ENCODE measurements at regions not wholly inside any gene's neighbourhood (a gene's known extent, or its start where the extent isn't known, plus 50 kb on each side); places are given as distances from the start of the nearest gene placed in this dataset.

- no peak for DNase-seq
- Histone ChIP-seq H3K4me3 (replicated peaks in 1 of 3; ENCODE audit: low read depth in 2 of 3, low read length in 3 of 3) (no peak overlapping the region), H2AFZ (ENCODE audit: insufficient read depth, low read depth, low read length, poor library complexity, severe bottlenecking) (no peak overlapping the region), H3K4me2 (replicated peaks; ENCODE audit: extremely low read depth, low read length, poor library complexity, severe bottlenecking) (no peak overlapping the region), H3K9me3 (replicated peaks in 1 of 2; ENCODE audit: control insufficient read depth in 1 of 2, insufficient read depth in 1 of 2, low read length in 2 of 2) (no peaks in the 10 kb centered on the region), H3K79me2 (ENCODE audit: insufficient read depth, low read length) (no peaks in the 10 kb centered on the region), H3K4me1 (ENCODE audit: control insufficient read depth in 1 of 2, insufficient read depth in 2 of 2, low read length in 2 of 2) (no peaks in the 10 kb centered on the region), H3K36me3 (replicated peaks in 1 of 2; ENCODE audit: control insufficient read depth in 1 of 2, insufficient read depth in 2 of 2, low read length in 2 of 2) (no peaks in the 10 kb centered on the region), H4K20me1 (ENCODE audit: insufficient read depth, low read length) (no peaks in the 10 kb centered on the region), H3K27me3 (ENCODE audit: control insufficient read depth in 2 of 2, insufficient read depth in 2 of 2, low read length in 2 of 2) (no peaks in the 10 kb centered on the region), H3K9ac (ENCODE audit: insufficient read depth, low read length, poor library complexity, severe bottlenecking) (no peak overlapping the region), H3K27ac (ENCODE audit: low read depth in 1 of 2, low read length in 2 of 2) (no peak overlapping the region)
- peaks cover 0 to 8% (median 0%) of the 10 kb centered on the region in 7 donors for H3K9me3 Mint-ChIP-seq
- intact Hi-C loops (cut with micrococcal nuclease) = no loop called here
- H3K27ac Mint-ChIP-seq = no peak overlapping the region
- H3K4me3 Mint-ChIP-seq = no peak overlapping the region
- no peaks in the 10 kb centered on the region for H3K27me3 Mint-ChIP-seq (ENCODE audit: low read depth in 3 of 3)
- H3K4me1 Mint-ChIP-seq = no peaks in the 10 kb centered on the region
- no peaks in the 10 kb centered on the region for H3K36me3 Mint-ChIP-seq
- TF ChIP-seq, protein P1, sequence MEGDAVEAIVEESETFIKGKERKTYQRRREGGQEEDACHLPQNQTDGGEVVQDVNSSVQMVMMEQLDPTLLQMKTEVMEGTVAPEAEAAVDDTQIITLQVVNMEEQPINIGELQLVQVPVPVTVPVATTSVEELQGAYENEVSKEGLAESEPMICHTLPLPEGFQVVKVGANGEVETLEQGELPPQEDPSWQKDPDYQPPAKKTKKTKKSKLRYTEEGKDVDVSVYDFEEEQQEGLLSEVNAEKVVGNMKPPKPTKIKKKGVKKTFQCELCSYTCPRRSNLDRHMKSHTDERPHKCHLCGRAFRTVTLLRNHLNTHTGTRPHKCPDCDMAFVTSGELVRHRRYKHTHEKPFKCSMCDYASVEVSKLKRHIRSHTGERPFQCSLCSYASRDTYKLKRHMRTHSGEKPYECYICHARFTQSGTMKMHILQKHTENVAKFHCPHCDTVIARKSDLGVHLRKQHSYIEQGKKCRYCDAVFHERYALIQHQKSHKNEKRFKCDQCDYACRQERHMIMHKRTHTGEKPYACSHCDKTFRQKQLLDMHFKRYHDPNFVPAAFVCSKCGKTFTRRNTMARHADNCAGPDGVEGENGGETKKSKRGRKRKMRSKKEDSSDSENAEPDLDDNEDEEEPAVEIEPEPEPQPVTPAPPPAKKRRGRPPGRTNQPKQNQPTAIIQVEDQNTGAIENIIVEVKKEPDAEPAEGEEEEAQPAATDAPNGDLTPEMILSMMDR (IDR thresholded peaks at IDR 0.05) = no peak
Measured at GRCh38 chr1:208683141-208683540, 439.0 kb upstream of the PLXNA2 start.

- no peak overlapping the region for H3K4me2 ChIP-seq (replicated peaks; ENCODE audit: extremely low read depth, low read length, poor library complexity, severe bottlenecking)
- no peaks in the 10 kb centered on the region for H3K9me3 ChIP-seq (replicated peaks in 1 of 2; ENCODE audit: control insufficient read depth in 1 of 2, insufficient read depth in 1 of 2, low read length in 2 of 2)
- no peaks in the 10 kb centered on the region for H3K27me3 Mint-ChIP-seq (ENCODE audit: low read depth in 3 of 3)
- no peak for DNase-seq
- no peak overlapping the region for H2AFZ ChIP-seq (ENCODE audit: insufficient read depth, low read depth, low read length, poor library complexity, severe bottlenecking)
- no peaks in the 10 kb centered on the region for H3K36me3 Mint-ChIP-seq
- no peaks in the 10 kb centered on the region for H3K36me3 ChIP-seq (replicated peaks in 1 of 2; ENCODE audit: control insufficient read depth in 1 of 2, insufficient read depth in 2 of 2, low read length in 2 of 2)
- no peak overlapping the region for H3K9ac ChIP-seq (ENCODE audit: insufficient read depth, low read length, poor library complexity, severe bottlenecking)
- no peaks in the 10 kb centered on the region for H3K79me2 ChIP-seq (ENCODE audit: insufficient read depth, low read length)
- H3K4me3 ChIP-seq (replicated peaks in 1 of 3; ENCODE audit: low read depth in 2 of 3, low read length in 3 of 3) = no peak overlapping the region
- H3K4me1 ChIP-seq (ENCODE audit: control insufficient read depth in 1 of 2, insufficient read depth in 2 of 2, low read length in 2 of 2) = no peaks in the 10 kb centered on the region
- TF ChIP-seq, protein P1 (IDR thresholded peaks at IDR 0.05) = no peak
- H4K20me1 ChIP-seq (ENCODE audit: insufficient read depth, low read length) = no peaks in the 10 kb centered on the region
- H3K4me1 Mint-ChIP-seq = no peaks in the 10 kb centered on the region
- H3K27ac ChIP-seq (ENCODE audit: low read depth in 1 of 2, low read length in 2 of 2) = no peak overlapping the region
- H3K27ac Mint-ChIP-seq = no peak overlapping the region
- WGBS (ENCODE audit: insufficient coverage) = no CpG with 5 or more reads among the region's 2 CpGs
- peaks cover 0 to 6% (median 0%) of the 10 kb centered on the region in 7 donors for H3K9me3 Mint-ChIP-seq
- no peak overlapping the region for H3K4me3 Mint-ChIP-seq
- intact Hi-C loops (cut with micrococcal nuclease) = no loop called here
- H3K27me3 ChIP-seq (ENCODE audit: control insufficient read depth in 2 of 2, insufficient read depth in 2 of 2, low read length in 2 of 2) = no peaks in the 10 kb centered on the region
Measured at GRCh38 chr1:208684192-208684591, 440.0 kb upstream of the PLXNA2 start.
